Natural killer cell (primary cell): ENCODE measurements at regions not wholly inside any gene's neighbourhood (a gene's known extent, or its start where the extent isn't known, plus 50 kb on each side); places are given as distances from the start of the nearest gene placed in this dataset.
"Not testable (repeated sequence)": the region's sequence is repeated elsewhere in the genome, so short reads cannot be mapped to it uniquely, and the experiment has no call there.

Source experiments
- ATAC-seq, 3 donors: fragments of 150-1000 bp in 2 of 3; fragments of 200-7000 bp in 1 of 3; cut with Tn5 transposase; 1 replicate in 1 of 3; 2 replicates in 2 of 3; pipeline ENCODE4 v1.10.0; 2021; ENCODE audit warnings: mild to moderate bottlenecking in 2 of 3, moderate library complexity in 2 of 3
- DNase-seq, 2 donors: peaks; one replicate each; pipeline versions ENCODE4 v3.0.0 to v3.0.0-alpha.2; 2013 to 2021; ENCODE audit warnings: mixed read lengths in 1 of 2
- H3K27ac ChIP-seq: one replicate; pipeline ENCODE4 v1.5.1; 2013; ENCODE audit warnings: mild to moderate bottlenecking, low read length
- H3K27me3 ChIP-seq: one replicate; pipeline ENCODE4 v1.6.1; 2013; ENCODE audit warnings: low read length; ENCODE audit not compliant: control insufficient read depth, insufficient read depth
- H3K36me3 ChIP-seq: one replicate; pipeline ENCODE4 v1.6.1; 2013; ENCODE audit warnings: low read length; ENCODE audit not compliant: control insufficient read depth, insufficient read depth
- H3K4me1 ChIP-seq: one replicate; pipeline ENCODE4 v1.6.1; 2013; ENCODE audit warnings: low read length; ENCODE audit not compliant: control insufficient read depth, insufficient read depth
- H3K4me3 ChIP-seq: one replicate; pipeline ENCODE4 v1.5.1; 2013; ENCODE audit warnings: low read length
- H3K9me3 ChIP-seq: one replicate; pipeline ENCODE4 v1.6.1; 2013; ENCODE audit warnings: low read length; ENCODE audit not compliant: control insufficient read depth, insufficient read depth
- H3K27ac Mint-ChIP-seq, 2 donors: one replicate each; pipeline ENCODE4 v1.8.0; 2022; ENCODE audit warnings: mild to moderate bottlenecking in 2 of 2, mixed read lengths in 2 of 2, moderate library complexity in 1 of 2
- H3K27me3 Mint-ChIP-seq, 2 donors: one replicate each; pipeline ENCODE4 v1.8.0; 2022; ENCODE audit warnings: low read depth in 2 of 2, mixed read lengths in 2 of 2
- H3K36me3 Mint-ChIP-seq: one replicate; pipeline ENCODE4 v1.8.0; 2022; ENCODE audit warnings: mixed read lengths
- H3K4me1 Mint-ChIP-seq, 2 donors: one replicate each; pipeline ENCODE4 v1.8.0; 2022; ENCODE audit warnings: mixed read lengths in 2 of 2
- H3K4me3 Mint-ChIP-seq: one replicate; pipeline ENCODE4 v1.8.0; 2022; ENCODE audit warnings: mild to moderate bottlenecking, moderate library complexity, mixed read lengths
- H3K9me3 Mint-ChIP-seq, 2 donors: one replicate each; pipeline ENCODE4 v1.8.0; 2022; ENCODE audit warnings: mixed read lengths in 2 of 2
- WGBS: methylation state at CpG from one replicate; pipeline ENCODE4 v1.1.7; 2013; ENCODE audit warnings: missing lambda C conversion rate; ENCODE audit not compliant: insufficient coverage; 5-methylcytosine and 5-hydroxymethylcytosine counted together
- intact Hi-C: fragments of 100-400 bp; cut with micrococcal nuclease; formaldehyde crosslinking; loops from one replicate; pipeline ENCODE4 v1.14.2; 2022
- TF ChIP-seq, protein P1 (sequence below): fragments of 200-600 bp; IDR thresholded peaks from one replicate; pipeline ENCODE4 v1.8.0; 2022; ENCODE audit warnings: antibody characterized with exemption

DNA sequence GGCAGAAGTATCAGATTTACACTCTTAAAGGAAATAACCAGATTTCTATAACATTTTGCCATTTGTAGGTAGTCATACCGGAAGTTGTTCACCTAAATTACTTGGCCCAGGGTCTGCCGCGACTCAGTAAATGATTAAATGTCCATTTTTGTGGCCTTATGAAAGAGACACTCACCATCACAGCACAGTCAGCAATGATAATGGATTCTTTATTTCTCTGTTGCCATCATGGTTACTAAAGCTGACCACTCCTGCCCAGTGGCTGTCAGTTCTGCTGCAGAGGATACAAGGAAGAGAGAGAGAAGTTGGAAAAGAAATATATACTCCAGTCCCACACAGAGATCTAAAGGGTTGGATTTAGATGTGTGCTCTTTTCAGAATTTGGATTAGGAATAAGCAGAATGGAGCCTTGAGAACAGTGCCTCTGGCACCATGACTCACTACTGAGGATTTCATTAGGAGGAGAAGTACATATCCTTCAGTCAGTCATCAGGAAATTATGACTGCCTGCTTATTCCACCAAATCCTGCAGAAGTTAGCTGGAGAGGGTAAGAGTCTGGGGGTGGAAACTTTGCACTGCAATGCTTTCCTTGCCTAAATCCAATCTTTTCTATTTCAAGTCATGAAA, 72.8 kb upstream of the EFNA5 start:
- DNase-seq: no peak
- Histone ChIP-seq H3K9me3 (no peaks in the 10 kb centered on the region), H3K27me3 (no peaks in the 10 kb centered on the region), H3K27ac (no peak overlapping the region), H3K4me3 (no peak overlapping the region), H3K4me1 (no peaks in the 10 kb centered on the region), H3K36me3 (no peaks in the 10 kb centered on the region)
- Mint-ChIP-seq H3K9me3 (peaks cover 0 to 2% of the 10 kb centered on the region in 2 donors), H3K27ac (no peak overlapping the region), H3K4me1 (no peaks in the 10 kb centered on the region), H3K36me3 (no peaks in the 10 kb centered on the region), H3K4me3 (no peak overlapping the region), H3K27me3 (peaks cover 20 to 33% of the 10 kb centered on the region in 2 donors)
- TF ChIP-seq, protein P1, sequence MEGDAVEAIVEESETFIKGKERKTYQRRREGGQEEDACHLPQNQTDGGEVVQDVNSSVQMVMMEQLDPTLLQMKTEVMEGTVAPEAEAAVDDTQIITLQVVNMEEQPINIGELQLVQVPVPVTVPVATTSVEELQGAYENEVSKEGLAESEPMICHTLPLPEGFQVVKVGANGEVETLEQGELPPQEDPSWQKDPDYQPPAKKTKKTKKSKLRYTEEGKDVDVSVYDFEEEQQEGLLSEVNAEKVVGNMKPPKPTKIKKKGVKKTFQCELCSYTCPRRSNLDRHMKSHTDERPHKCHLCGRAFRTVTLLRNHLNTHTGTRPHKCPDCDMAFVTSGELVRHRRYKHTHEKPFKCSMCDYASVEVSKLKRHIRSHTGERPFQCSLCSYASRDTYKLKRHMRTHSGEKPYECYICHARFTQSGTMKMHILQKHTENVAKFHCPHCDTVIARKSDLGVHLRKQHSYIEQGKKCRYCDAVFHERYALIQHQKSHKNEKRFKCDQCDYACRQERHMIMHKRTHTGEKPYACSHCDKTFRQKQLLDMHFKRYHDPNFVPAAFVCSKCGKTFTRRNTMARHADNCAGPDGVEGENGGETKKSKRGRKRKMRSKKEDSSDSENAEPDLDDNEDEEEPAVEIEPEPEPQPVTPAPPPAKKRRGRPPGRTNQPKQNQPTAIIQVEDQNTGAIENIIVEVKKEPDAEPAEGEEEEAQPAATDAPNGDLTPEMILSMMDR: no peak
- no peak for ATAC-seq
- intact Hi-C loops: no loop called here
- WGBS: 80% methylated on average over 3 of the region's 3 CpGs

DNA sequence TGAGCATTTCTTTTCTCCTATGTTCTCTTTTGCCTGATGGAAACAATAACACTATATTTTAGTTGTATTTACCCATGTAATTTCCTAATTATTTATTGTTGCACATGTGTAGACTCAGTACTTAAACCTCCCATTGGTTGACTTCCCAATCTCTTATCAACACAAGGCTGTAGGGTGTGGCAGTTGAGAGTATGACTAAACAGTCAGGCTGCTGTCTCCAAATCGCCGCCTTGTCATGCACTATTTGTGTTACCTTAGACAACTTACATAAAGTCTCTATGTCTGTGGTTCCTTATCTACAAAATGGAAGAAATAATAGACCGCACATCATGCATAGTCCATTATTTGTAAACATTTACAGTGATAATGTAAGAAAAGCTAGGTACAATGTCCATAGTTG, 68.9 kb upstream of the EFNA5 start:
- Histone ChIP-seq H3K36me3 (no peaks in the 10 kb centered on the region), H3K4me1 (no peaks in the 10 kb centered on the region), H3K27ac (no peak overlapping the region), H3K4me3 (no peak overlapping the region), H3K9me3 (no peaks in the 10 kb centered on the region), H3K27me3 (no peaks in the 10 kb centered on the region)
- WGBS: 100% methylated on average over 2 of the region's 3 CpGs
- TF ChIP-seq, protein P1: no peak
- intact Hi-C loops: no loop called here
- Mint-ChIP-seq H3K27ac (no peak overlapping the region), H3K36me3 (no peaks in the 10 kb centered on the region), H3K27me3 (peaks cover 19 to 29% of the 10 kb centered on the region in 2 donors), H3K9me3 (peaks cover 0 to 2% of the 10 kb centered on the region in 2 donors), H3K4me3 (no peak overlapping the region), H3K4me1 (no peaks in the 10 kb centered on the region)
- ATAC-seq: no peak
- no peak for DNase-seq

- Histone ChIP-seq H3K9me3 (no peaks in the 10 kb centered on the region), H3K27me3 (no peaks in the 10 kb centered on the region), H3K36me3 (no peaks in the 10 kb centered on the region), H3K27ac (no peak overlapping the region), H3K4me3 (no peak overlapping the region), H3K4me1 (no peaks in the 10 kb centered on the region)
- DNase-seq (no peak), ATAC-seq (no peak)
- H3K4me3 Mint-ChIP-seq: no peak overlapping the region
- no peaks in the 10 kb centered on the region for H3K36me3 Mint-ChIP-seq
- H3K9me3 Mint-ChIP-seq: peaks cover 0 to 2% of the 10 kb centered on the region in 2 donors
- H3K27ac Mint-ChIP-seq: no peak overlapping the region
- WGBS: 100% methylated on average over 1 of the region's 1 CpG
- intact Hi-C loops: no loop called here
- TF ChIP-seq, protein P1: no peak
- H3K27me3 Mint-ChIP-seq: peaks cover 10 to 16% of the 10 kb centered on the region in 2 donors
- H3K4me1 Mint-ChIP-seq: no peaks in the 10 kb centered on the region
Observed at GRCh38 chr5:107736638-107737037, 65.9 kb upstream of the EFNA5 start.

DNA sequence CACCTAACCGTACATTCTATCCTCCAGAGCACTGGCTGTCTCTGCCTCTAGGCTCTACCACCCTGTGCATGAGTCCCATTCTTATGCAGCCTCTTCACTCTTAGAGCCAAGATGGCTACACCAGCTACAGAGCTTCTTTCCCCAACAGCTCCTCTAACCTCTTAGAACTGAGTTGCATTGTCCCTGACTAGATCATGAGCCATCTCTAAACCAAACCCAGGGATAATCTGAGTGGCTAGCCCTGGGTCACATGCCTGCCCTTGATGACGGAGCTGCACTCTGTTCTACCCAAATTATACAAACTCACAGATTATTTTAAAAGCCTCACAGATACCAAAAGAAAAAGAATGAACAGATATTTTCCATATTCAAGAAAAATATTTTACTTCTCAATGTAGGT, 65.4 kb upstream of the EFNA5 start:
- H3K27me3 ChIP-seq, H3K4me1 ChIP-seq, DNase-seq, H3K36me3 Mint-ChIP-seq, H3K4me1 Mint-ChIP-seq, H3K9me3 Mint-ChIP-seq, H3K36me3 ChIP-seq, H3K27ac ChIP-seq, H3K27ac Mint-ChIP-seq, H3K4me3 ChIP-seq, ATAC-seq, H3K4me3 Mint-ChIP-seq, intact Hi-C loops, H3K9me3 ChIP-seq: not testable (repeated sequence)
- H3K27me3 Mint-ChIP-seq: peaks cover 10 to 16% of the 10 kb centered on the region in 2 donors
- WGBS: 89% methylated on average over 2 of the region's 2 CpGs
